Gastroesophageal sphincter (tissue), 3 donors: ENCODE measurements at regions not wholly inside any gene's neighbourhood (a gene's known extent, or its start where the extent isn't known, plus 50 kb on each side); places are given as distances from the start of the nearest gene placed in this dataset.

Experiments
- EP300 ChIP-seq: sonication (generic); formaldehyde crosslinking; IDR thresholded peaks from one replicate; pipeline ENCODE4 v1.6.1; 2017; ENCODE audit warnings: antibody characterized with exemption, mild to moderate bottlenecking
- POLR2A ChIP-seq, 2 donors: fragments of 450-650 bp; IDR thresholded peaks; one replicate each; pipeline ENCODE4 v1.6.1; 2017; ENCODE audit warnings: antibody characterized with exemption in 2 of 2, mild to moderate bottlenecking in 2 of 2, moderate library complexity in 1 of 2
- POLR2AphosphoS5 ChIP-seq: sonication (generic); formaldehyde crosslinking; IDR thresholded peaks from one replicate; pipeline ENCODE4 v1.6.1; 2017; ENCODE audit warnings: antibody characterized with exemption
- TF ChIP-seq, protein P1 (sequence below), 4 experiments: fragments of 200-600 bp in 2 of 4; fragments of 450-650 bp in 2 of 4; sonication (generic) in 1 of 4; IDR thresholded peaks; one replicate each; pipeline ENCODE4 v1.5.1; 2017 to 2019; ENCODE audit warnings: antibody characterized with exemption in 4 of 4, mild to moderate bottlenecking in 2 of 4, moderate library complexity in 2 of 4

DNA sequence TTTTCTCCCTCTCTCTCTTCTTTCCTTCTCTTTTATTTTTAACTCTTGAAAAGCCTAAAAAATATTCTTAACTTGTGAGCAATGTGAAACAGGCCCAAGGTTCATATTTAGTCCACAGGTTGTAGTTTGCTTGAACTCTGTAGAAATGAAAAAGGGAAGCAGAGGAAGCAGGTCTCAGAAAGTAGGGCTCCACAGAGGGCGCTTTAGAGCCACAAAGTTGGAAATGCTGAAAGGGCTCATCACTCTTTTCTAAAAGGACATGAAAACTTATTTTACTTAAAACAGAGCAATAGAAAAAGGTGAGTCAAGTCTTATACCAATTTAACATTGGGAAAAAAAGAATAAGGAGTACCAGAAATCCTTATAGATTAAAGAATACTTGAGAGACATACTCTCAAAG is 247.0 kb downstream of the USP25 start:
- TF ChIP-seq, protein P1, sequence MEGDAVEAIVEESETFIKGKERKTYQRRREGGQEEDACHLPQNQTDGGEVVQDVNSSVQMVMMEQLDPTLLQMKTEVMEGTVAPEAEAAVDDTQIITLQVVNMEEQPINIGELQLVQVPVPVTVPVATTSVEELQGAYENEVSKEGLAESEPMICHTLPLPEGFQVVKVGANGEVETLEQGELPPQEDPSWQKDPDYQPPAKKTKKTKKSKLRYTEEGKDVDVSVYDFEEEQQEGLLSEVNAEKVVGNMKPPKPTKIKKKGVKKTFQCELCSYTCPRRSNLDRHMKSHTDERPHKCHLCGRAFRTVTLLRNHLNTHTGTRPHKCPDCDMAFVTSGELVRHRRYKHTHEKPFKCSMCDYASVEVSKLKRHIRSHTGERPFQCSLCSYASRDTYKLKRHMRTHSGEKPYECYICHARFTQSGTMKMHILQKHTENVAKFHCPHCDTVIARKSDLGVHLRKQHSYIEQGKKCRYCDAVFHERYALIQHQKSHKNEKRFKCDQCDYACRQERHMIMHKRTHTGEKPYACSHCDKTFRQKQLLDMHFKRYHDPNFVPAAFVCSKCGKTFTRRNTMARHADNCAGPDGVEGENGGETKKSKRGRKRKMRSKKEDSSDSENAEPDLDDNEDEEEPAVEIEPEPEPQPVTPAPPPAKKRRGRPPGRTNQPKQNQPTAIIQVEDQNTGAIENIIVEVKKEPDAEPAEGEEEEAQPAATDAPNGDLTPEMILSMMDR (IDR thresholded peaks at IDR 0.05) = no peak
- no peak for TF ChIP-seq EP300
- no peak for TF ChIP-seq POLR2A (IDR thresholded peaks at IDR 0.05)
- TF ChIP-seq POLR2AphosphoS5 = no peak
